ENCODE measurements at regions not wholly inside any gene's neighbourhood (a gene's known extent, or its start where the extent isn't known, plus 50 kb on each side); places are given as distances from the start of the nearest gene placed in this dataset.

DNA sequence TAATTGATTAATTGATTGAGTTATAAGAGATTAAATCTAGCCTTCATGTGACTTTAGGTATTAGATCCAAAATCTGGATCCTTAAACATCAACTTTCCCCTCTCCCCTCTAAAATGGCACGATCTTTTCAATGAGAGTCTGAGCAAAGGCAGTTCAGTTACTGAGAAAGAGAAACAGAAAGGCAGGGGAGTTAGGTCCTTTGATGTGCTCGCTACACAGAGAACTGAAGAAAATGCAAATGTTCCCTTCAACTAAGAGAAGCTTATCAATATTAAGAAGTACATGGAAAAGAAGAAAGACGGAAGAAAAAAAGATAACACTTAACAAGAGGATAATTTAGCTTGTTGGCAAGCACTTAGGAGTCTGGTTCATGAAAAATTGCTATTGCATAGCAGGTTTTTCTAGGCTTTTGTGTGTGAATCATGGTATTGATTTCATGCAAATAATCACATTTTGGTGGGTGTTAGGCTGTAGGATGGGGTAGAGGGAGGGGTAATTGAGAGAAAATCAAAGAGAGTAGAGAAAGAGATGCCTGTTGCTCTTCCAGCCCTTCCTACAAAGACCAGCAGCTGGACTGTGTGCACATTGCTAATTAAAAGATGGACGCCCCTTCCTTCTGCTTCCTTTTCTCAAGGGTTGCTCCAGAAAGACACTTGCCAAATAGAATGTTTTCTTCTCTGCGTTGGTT, 307.6 kb upstream of the PLXNA2 start:
- DNase-seq = no peak

DNA sequence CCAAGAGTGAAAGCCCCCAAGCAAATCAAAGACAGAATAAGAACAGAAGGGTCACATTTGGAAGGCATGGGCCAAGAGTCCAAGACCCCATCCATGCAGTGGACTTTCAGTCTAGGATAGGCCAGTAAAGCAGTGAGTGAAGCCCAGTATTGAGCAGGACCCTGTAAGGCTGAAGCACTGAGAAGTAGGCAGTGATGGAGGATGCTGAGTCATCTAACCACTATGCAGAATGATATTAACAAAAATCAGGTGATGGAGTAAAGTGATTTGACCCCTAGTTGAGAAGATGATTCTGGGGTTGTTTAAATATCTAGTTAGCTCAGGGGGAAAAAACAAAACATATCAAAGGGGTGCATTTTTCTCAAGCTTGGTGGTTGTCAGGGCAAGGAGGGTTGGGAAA, 308.7 kb upstream of the PLXNA2 start:
- DNase-seq = no peak

DNA sequence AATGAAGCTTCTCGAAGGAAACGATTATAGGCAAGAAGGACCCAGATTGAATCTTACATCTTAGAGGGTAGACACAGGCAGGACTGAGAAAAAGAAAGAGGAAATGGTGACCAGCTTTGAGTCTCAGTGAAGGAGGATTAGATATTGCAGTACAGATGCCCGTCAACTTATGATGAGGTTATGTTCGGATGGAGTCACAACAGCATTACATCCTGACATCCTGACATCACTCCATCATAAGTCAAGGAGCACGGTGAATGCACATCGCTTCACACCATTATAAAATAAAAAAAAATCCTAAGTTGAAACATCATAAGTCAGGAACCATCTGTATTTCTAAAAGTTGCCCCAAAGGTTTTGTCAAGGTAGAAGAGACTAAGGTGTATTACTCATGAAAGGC, 312.3 kb upstream of the PLXNA2 start:
- DNase-seq = no peak

DNA sequence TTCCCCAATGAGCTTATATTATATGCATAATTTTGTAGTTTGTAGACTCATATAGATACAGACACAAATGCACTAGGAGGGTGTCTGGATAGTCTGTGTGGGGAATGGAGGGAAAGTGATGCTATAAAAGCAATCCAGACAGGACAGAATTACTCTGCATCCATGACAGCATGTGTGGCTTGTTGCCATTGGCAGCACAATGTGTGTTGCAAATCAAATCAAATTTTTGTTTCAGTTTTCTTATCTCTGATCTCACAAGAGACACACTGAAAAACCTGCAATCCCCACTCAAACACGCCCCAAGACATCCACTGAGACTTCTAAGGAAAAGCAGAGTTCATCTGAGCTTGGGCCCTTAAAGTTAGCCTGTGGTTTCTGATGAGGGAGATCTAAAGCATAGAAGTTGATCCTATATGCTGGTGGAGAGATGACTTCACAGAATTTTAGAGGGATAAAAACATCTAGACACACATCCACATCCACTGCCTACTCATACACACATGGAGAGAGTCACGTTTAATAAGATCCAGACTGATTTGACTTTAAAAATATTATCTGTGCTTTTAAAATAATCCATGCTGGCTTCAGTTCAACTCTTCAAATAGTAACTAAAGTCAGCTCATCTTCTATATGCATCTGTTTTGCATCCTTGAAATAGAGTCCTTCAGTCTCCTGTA, 313.0 kb upstream of the PLXNA2 start:
- DNase-seq = no peak

DNA sequence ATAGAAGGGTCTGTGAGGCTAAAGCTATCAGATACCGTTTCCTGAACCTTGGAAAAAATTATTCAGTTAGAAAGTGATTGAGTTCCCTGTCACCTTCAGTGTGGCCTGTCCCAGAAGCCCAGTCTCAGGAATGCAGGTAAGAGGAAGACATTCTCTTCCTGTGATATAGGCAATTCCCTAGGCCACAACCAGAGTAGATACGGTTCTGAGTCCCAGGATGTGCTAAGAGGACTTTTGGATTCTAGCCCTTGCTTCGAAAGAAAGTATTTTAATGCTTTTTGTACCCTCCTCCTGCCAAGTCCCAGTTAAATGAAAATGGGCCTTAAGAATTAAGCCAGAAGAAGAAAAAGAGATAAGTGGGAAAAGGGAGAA, 313.5 kb upstream of the PLXNA2 start:
- no peak for DNase-seq

DNA sequence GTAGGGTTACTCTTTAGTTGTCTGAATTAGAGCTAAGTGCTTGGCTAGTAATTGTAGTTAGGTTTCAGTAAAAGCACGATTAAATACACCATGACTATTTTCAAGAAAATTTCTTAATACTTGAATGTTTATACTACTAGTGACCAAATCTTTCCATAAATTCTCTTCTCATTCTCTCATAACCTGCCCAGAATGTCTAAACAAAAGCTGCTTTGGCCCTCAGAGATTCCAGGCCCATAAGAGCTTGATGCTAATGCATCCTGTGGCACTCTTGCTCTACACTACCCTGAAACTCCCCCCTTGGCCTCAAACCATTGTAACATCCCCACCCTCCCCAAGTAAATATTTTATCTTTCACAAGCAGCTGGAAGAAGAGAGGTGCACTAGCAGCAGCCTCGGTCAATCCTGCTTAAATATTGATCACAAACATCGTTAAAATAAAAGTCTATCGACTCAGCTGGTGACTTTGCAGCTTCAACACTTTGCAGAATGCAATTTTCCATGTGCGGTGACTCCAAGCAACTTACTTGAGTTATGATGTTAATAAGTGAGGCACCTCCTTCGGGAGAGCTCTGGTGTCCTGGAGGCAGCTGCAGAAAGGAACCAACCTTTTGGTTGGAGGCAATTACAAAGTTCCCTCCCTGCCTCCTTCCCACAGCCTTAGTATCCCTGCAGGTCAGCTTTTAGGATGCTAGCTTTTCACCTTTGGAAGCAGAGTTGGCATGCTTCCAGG, 315.6 kb upstream of the PLXNA2 start:
- DNase-seq = no peak

DNA sequence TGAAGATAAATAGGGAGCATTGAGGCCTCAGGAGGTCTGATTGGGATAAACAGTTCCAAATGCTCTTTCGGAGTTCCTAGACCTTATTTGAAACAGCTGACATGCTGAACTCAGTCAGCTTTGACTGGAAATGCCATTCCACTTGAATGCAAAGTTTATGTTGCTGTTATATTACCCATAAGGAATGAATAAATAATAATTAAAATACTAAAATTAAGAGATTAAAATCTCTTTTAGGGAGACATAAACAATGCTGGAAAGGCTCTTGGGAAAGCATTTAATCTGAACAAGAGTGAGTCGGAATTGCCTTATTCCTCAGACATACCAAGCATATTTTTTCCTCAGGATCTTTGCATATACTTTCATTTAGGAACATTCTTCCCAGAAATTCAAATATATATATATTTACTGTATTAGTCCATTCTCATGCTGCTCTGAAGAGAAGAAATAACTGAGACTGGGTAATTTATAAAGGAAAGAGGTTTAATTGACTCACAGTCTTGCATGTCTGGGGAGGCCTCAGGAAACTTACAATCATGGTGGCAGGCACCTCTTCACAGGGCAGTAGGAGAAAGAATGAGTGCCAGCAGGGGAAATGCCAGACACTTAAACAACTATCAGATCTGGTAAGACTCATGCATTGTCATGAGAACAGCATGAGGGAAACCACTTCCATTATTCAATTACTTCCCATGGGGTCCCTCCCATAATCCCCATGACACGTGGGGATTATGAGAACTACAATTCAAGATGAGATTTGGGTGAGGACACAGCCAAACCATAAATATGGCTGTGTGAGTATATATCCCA, 318.2 kb upstream of the PLXNA2 start:
- no peak for DNase-seq

DNA sequence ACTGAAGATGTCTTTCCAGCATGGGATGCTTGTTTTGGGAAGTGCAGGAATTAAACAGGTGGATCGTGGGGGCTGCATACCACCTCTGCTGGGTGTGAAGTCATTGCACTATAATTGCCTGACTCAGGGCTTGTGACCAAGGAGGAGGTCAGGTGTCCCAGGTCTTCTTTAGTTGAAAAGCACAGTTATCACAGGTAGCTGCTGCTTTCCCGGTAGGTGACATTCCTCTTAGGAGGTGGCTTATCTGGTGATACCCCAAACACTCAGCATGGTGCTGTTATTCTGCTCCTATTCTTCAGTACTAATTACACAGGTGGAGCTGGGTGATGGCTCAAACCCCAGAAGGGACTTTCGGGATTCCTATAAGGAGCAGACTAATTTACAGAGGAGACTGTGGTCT, 320.3 kb upstream of the PLXNA2 start:
- no peak for DNase-seq

DNA sequence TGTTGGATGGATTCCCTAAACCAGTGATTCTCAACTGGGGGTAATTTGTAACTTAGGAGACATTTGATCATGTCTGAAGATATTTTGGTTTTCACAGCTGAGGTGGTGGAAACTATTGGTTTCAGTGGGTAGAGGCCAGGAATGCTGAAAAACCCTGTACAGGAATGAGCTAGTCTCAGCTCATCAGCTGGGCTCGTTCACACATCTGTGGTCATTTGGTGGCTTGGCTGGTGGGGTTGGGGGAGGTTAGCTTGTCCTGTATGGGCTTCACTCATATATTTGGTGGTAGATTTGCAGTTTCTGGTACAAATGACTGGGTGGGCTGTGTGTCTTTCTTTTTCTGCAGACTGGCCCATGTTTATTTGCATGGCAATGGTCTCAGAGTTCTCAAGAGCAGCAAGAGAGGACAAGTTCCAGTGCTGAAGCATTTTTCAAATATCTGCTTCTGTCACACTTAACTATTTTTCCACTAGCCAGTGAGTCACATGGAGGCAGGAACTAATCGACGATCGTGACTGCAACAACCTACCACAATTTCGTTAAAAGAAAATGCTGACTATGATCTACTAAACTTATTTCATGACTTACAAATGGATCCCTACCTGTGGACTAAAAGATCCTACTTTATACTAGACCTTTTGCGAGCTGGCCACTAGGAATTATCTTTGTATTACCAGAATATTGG, 321.7 kb upstream of the PLXNA2 start:
- DNase-seq = no peak

DNA sequence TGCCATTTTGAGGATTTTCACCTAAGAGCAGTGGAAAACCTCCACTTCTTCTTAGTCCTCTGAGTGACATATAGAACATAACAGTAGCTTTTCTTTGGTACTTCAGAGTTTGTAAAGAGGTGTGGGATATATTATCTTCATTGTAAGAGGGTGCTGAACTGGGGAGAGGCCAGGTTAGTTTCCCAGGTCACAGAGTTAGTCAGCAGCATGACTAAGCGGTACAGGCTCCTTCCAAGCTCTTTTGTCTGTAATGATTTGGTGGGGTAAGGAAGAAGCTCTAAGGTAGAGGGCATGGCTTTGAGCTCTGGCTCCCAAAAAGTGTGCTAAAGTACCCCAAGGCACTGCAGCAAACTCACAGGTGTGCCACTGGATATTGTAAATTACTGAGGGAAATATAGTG, 325.0 kb upstream of the PLXNA2 start:
- no peak for DNase-seq

DNA sequence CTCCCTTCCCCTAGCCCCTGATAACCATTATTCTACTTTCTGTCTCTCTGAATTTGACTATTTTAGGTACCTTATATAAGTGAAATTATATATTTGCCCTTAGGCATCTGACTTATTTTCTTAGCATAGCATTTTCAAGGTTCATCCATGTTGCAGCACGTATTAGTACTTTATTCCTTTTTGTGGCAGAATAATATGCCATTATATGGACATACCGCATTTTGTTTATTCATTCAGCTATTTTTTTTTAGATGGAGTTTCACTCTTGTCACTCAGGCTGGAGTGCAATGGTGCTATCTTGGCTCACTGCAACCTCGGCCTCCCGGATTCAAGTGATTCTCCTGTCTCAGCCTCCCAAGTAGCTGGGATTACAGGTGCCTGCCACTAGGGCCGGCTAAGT, 326.2 kb upstream of the PLXNA2 start:
- DNase-seq = no peak

DNA sequence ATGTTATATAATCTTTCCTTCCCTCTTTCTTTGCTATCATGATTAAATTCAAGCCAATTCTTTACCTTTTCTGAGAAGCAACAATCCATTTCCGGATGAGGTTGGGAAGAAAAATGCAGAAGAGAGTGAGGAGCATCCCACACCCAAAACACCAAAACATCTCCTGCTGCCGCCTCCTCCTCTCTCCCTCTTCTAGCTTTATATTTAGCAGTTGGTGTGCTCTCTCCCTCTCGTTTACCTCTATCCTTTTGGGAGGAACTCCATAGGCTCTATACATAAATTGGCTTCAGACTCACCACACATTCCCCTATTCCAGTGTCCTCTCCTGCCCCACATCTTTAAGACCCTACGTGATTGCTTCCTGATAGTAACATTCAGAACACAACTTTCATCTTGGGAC, 332.2 kb upstream of the PLXNA2 start:
- DNase-seq = no peak

DNA sequence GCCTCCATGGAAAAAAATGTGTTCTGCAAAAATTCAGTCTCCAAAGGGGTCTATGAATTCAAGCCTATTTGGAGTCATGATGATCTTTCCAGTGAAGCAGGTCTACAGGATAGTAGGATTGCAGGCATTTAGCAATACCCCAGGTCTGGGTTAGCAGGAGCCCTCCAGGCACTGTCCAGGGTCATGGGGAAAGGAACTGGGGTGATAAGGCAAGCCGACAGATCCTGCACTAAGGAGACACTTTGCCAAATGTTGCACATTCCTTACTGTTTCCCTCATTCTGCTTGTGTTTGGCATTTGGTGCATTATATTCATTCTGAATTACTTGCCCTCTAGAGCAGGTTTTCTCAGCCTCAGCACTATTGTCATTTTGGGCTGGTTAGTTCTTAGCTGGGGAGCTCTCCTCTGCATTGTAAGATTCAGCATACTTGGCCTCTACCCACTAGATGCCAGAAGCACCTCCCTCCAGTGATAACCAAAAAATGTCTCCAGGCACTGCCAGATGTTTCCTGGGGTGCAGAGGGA, 333.3 kb upstream of the PLXNA2 start:
- no peak for DNase-seq

DNA sequence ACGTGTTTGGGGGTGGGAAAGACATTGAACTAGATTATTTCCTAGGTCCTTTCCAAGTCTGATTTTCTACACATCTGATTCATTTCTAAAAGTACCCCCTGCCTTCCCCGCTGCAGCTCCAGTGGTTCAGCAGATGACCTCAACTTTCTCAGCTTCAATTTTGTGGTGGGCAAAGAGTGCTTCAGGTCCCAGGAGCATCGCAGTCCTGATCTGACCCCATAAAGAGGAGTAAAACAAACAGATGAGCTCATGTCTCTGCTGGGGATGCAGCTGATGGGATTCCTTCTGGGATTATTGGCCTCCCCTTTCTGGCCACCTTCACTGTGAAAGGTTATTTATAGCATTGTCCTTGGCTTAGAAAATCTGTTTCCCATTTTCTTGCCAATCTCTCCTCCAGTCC, 337.0 kb upstream of the PLXNA2 start:
- no peak for DNase-seq

DNA sequence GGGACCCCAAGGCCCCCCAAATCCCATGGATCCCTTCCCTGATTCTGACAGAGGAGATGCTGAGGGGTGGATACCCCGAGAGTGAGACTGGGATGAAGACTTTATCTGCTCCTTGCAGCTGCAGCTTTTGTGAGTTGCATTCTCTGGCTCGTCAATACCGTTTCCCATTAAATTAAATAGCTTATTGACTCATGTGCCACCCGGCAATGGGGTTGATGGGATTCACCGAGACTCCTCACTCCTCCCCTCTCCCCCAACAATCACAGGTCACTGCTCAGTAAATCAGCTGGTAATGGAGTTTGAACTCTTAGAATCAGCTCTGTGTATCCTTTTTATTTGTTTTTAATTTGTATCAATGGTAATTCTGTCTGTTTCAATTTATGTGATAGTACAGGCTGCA, 337.5 kb upstream of the PLXNA2 start:
- DNase-seq = no peak

DNA sequence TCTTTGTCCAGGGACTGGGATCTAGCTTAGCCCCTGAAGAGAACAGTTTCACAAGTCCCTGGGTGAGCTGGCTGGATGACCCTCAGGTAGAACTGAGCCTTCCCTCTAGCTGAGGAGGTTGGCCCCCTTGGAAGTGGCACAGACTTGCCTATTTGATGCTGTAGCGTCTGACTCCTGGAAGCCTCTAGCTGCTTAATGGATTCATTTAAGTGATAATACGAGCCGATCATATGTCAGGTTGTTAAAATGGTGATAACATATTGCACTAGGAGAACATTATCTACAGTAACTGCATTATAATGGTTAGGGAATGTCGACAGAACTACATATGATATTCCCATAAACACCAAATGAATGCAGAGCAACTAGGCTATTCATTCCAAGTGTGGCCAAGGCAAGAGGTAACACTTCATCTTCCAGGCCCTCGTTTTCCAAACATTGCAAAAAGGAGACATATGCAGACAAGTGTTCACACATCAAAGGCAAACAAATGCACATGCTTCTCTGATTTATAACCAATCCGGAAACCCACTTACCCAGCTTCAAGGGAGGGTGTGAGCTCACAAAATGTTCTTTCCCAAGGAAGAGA, 340.1 kb upstream of the PLXNA2 start:
- DNase-seq = no peak

DNA sequence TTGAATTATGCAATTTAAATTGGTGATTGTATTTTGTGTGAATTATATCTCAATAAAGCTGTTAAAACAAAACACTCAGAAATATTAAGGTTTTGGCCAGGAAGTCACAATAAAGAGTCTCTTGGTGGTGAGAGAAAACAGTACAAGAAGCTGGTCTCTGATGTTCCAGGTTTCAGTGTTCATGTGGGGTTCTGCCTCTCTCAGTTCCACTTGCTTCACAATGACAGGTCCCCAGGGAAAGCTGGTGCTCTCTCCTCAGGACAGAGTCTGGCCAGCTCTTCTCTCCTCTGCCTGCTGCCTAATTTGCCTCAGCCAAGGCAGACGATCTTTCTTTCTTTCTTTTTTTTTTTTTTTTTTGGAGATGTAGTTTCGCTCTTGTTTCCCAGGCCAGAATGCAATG, 342.9 kb upstream of the PLXNA2 start:
- no peak for DNase-seq

DNA sequence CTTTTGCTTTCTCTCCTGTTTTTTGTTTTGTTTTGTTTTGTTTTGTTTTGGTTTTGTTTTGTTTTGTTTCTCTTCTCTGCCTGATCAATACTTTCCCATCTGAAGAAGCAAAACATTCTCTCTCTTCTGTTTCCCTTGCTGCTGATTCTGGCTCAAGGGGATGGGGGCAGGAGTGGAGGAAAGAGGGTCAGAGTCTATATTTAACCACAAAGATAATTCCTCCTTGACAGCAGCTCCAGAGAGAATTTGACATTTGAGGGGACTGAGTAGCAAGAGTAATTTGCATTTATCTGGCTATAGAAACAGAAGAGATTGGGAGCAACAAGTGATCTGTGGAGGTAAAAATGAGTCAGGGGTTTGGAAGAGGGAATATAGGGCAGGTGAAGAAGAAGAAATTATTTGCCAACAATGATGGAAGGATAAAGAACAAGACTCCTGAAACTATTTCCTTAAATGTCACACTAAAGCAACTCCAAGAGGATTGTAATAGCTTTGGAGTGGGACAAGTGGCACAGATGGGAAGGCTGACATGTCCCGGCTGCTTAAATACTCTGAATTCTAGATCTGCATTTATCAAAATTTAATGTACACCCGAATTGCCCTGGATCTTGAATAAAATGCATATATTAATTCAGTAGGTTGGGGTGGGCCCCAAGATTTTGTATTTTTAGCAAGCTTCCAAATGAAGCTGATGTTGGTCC, 349.3 kb upstream of the PLXNA2 start:
- no peak for DNase-seq

DNA sequence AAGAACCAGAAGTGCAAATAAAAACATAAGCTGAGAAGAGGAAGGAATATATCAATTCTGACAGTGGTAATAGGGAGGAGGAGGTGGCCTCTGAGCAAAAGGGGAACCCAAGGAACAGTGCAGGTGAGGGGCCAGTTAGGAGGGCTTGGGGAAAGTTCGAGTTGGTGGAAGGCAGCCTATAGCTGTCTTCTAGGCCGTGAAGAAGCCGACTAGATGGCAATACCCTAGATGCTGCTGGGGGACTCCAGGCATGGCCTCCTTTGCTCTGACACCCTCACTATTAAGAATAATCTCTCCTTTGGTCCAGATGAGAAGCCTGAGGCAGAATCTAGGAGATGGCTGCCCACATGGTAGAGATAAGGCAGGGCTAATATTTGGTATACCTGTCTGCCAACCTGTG, 351.1 kb upstream of the PLXNA2 start:
- no peak for DNase-seq

DNA sequence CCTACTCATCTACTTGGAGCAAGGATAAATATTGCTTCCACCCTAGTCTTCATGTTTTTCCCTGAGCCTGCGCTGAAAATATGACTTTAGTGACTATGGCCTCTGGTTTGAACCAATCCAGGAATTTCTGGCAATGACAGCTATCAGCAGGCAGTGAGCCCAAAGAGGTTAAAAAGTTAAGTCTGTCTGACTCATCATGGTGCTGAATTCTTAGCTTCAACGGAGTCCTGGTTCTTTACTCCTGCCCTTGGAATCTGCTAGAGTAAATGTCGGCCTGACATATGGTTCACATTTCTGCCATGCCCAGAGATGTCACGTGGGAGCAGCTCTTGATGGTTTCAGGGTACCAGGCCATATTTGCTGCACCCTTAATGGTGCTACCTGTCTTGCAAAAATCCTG, 351.6 kb upstream of the PLXNA2 start:
- no peak for DNase-seq

DNA sequence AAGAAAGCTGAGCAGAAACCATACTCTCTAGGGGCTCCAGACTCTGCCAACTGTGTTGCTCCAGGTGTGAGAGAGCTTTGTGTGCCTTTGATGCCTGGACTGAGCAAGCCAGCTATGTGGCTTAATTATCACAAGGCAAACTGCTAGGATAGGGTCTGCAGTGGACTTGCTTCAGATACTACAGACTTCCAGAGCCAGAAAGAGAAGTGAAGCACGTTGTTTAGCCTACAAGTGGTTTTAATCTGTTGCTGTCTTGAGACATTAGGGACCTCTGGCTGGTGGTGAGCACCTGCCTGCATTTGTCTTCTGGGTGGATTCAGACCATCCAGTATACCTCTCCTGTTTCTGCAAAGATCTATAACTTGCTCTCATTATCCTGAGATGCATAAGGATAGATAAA, 353.4 kb upstream of the PLXNA2 start:
- no peak for DNase-seq

DNA sequence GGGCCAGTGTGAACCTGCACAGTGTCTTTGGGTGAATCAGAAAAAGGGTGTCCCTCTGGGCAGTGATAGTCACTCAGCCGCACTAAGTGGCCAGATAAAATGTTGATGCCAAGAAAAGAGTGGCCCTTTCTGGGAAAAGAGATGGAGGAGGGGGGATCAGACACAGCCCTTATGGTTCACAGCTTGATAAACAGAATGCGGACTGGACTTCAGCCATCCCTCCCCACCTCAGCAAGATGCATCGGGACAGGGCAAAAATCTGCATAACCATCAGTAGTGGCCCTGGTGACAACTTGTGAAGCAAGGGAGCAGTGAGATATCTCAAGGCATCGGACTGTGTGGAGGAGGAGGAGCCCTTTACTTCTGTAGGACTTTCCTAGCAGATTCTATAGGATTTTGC, 353.8 kb upstream of the PLXNA2 start:
- DNase-seq = no peak
